B cell (primary cell): ENCODE measurements at regions not wholly inside any gene's neighbourhood (a gene's known extent, or its start where the extent isn't known, plus 50 kb on each side); places are given as distances from the start of the nearest gene placed in this dataset.

ENCODE experiments used
- ATAC-seq: fragments of 200-7000 bp; cut with Tn5 transposase; one replicate; pipeline ENCODE4 v1.10.0; 2021; ENCODE audit warnings: low read depth, mild to moderate bottlenecking, moderate number of reproducible peaks, moderate library complexity
- CTCF ChIA-PET: fragments of 350-600 bp; sonication (Branson Sonifier 250); formaldehyde crosslinking; loops from one replicate; lab custom pipeline; 2021; ENCODE audit warnings: antibody characterized with exemption, inconsistent platforms; lab: Charles Lee
- POLR2A ChIA-PET: fragments of 350-600 bp; sonication (Branson Sonifier 250); formaldehyde crosslinking; loops from one replicate; lab custom pipeline; 2021; ENCODE audit warnings: antibody characterized with exemption; lab: Charles Lee
- DNase-seq: peaks from one replicate; pipeline ENCODE4 v3.0.0; 2013
- H2AFZ ChIP-seq: 2 replicates; pipeline ENCODE4 v1.6.1; 2012; ENCODE audit warnings: mild to moderate bottlenecking, low read depth, low read length; ENCODE audit not compliant: insufficient read depth, poor library complexity, severe bottlenecking
- H3K27ac ChIP-seq, 2 donors: 1 replicate in 1 of 2; 2 replicates in 1 of 2; pipeline ENCODE4 v1.5.1; 2012 to 2013; ENCODE audit warnings: low read length in 2 of 2, mild to moderate bottlenecking in 2 of 2, moderate library complexity in 1 of 2
- H3K27me3 ChIP-seq, 4 experiments: fragments of 200-600 bp in 1 of 4; sonication (generic) in 1 of 4; replicated peaks in 1 of 4; 1 replicate in 2 of 4; 2 replicates in 2 of 4; pipeline versions ENCODE4 v1.6.1 to v1.7.0; 2013 to 2016; ENCODE audit warnings: low read length in 3 of 4, mild to moderate bottlenecking in 2 of 4, mixed read lengths in 1 of 4, moderate library complexity in 1 of 4; ENCODE audit not compliant: insufficient read depth in 4 of 4, control insufficient read depth in 3 of 4; ENCODE audit errors: control extremely low read depth in 1 of 4
- H3K36me3 ChIP-seq, 2 experiments: replicated peaks in 1 of 2; 1 replicate in 1 of 2; 2 replicates in 1 of 2; pipeline versions ENCODE4 v1.6.1 to v1.7.1; 2013; ENCODE audit warnings: low read length in 1 of 2; ENCODE audit not compliant: insufficient read depth in 2 of 2, control insufficient read depth in 1 of 2; ENCODE audit errors: control extremely low read depth in 1 of 2, extremely low read depth in 1 of 2
- H3K4me1 ChIP-seq, 2 donors: fragments of 200-600 bp in 1 of 2; sonication (generic) in 1 of 2; 1 replicate in 1 of 2; 2 replicates in 1 of 2; pipeline versions ENCODE4 v1.5.1 to v1.6.1; 2013 to 2017; ENCODE audit warnings: low read length in 2 of 2; ENCODE audit not compliant: control insufficient read depth in 2 of 2, insufficient read depth in 2 of 2
- H3K4me2 ChIP-seq: replicated peaks from 2 replicates; pipeline ENCODE3; 2012; ENCODE audit warnings: mild to moderate bottlenecking, low read depth, low read length; ENCODE audit not compliant: poor library complexity, severe bottlenecking
- H3K4me3 ChIP-seq, 5 experiments: fragments of 200-600 bp in 1 of 5; sonication (generic) in 1 of 5; 1 replicate in 3 of 5; 2 replicates in 2 of 5; pipeline versions ENCODE4 v1.5.1 to v1.7.0; 2011 to 2016; ENCODE audit warnings: low read length in 4 of 5, mild to moderate bottlenecking in 4 of 5, low read depth in 2 of 5, control low read depth in 1 of 5, moderate library complexity in 1 of 5; ENCODE audit not compliant: insufficient read depth in 1 of 5; ENCODE audit errors: control extremely low read depth in 1 of 5, extremely low read depth in 1 of 5
- H3K79me2 ChIP-seq: fragments of 200-600 bp; sonication (generic); one replicate; pipeline ENCODE4 v1.6.0; 2016; ENCODE audit warnings: low read length; ENCODE audit not compliant: control insufficient read depth, insufficient read depth
- H3K9ac ChIP-seq: fragments of 200-600 bp; sonication (generic); 2 replicates; pipeline ENCODE4 v1.6.1; 2017; ENCODE audit warnings: mild to moderate bottlenecking, low read length, moderate library complexity
- H3K9me3 ChIP-seq, 3 donors: one replicate each; pipeline versions ENCODE4 v1.6.1 to v1.7.1; 2013; ENCODE audit warnings: low read length in 2 of 3; ENCODE audit not compliant: control insufficient read depth in 2 of 3, insufficient read depth in 1 of 3; ENCODE audit errors: control extremely low read depth in 1 of 3
- H4K20me1 ChIP-seq: 2 replicates; pipeline ENCODE4 v1.6.0; 2012; ENCODE audit warnings: mild to moderate bottlenecking, low read length; ENCODE audit not compliant: insufficient read depth, control insufficient read depth, poor library complexity, severe bottlenecking
- H3K27ac Mint-ChIP-seq: one replicate; pipeline ENCODE4 v1.8.0; 2021; ENCODE audit warnings: mixed read lengths
- H3K27me3 Mint-ChIP-seq: one replicate; pipeline ENCODE4 v1.8.0; 2021; ENCODE audit warnings: mixed read lengths
- H3K4me1 Mint-ChIP-seq: one replicate; pipeline ENCODE4 v1.8.0; 2021; ENCODE audit warnings: mixed read lengths
- H3K4me3 Mint-ChIP-seq: one replicate; pipeline ENCODE4 v1.8.0; 2021; ENCODE audit warnings: mixed read lengths
- H3K9me3 Mint-ChIP-seq: one replicate; pipeline ENCODE4 v1.8.0; 2022; ENCODE audit warnings: mixed read lengths; ENCODE audit not compliant: insufficient read depth
- EZH2 ChIP-seq: IDR thresholded peaks from 2 replicates; pipeline ENCODE4 v1.6.1; 2012; ENCODE audit warnings: borderline replicate concordance, low read depth, mild to moderate bottlenecking, moderate library complexity, low read length; ENCODE audit not compliant: insufficient read depth, poor library complexity, severe bottlenecking
- WGBS: methylation state at CpG from one replicate; pipeline ENCODE4 v1.1.5; 2013; ENCODE audit warnings: missing lambda C conversion rate; ENCODE audit not compliant: insufficient coverage; 5-methylcytosine and 5-hydroxymethylcytosine counted together
- intact Hi-C: fragments of 100-400 bp; cut with micrococcal nuclease; formaldehyde crosslinking; loops from one replicate; pipeline ENCODE4 v1.10.0; 2022
- TF ChIP-seq, protein P1 (sequence below): fragments of 200-600 bp; IDR thresholded peaks from one replicate; pipeline ENCODE4 v1.8.0; 2022; ENCODE audit warnings: antibody characterized with exemption, mild to moderate bottlenecking

- H3K4me1 ChIP-seq = no peaks in the 10 kb centered on the region
- ATAC-seq = no peak
- no peak overlapping the region for H2AFZ ChIP-seq
- no peak for DNase-seq
- H4K20me1 ChIP-seq = no peaks in the 10 kb centered on the region
- Mint-ChIP-seq H3K27me3 (no peaks in the 10 kb centered on the region), H3K4me3 (no peak overlapping the region), H3K9me3 (peaks cover 3% of the 10 kb centered on the region), H3K4me1 (no peaks in the 10 kb centered on the region), H3K27ac (no peak overlapping the region)
- H3K4me2 ChIP-seq = no peak overlapping the region
- ChIA-PET POLR2A (no interaction called here), CTCF (no interaction called here)
- TF ChIP-seq, protein P1, sequence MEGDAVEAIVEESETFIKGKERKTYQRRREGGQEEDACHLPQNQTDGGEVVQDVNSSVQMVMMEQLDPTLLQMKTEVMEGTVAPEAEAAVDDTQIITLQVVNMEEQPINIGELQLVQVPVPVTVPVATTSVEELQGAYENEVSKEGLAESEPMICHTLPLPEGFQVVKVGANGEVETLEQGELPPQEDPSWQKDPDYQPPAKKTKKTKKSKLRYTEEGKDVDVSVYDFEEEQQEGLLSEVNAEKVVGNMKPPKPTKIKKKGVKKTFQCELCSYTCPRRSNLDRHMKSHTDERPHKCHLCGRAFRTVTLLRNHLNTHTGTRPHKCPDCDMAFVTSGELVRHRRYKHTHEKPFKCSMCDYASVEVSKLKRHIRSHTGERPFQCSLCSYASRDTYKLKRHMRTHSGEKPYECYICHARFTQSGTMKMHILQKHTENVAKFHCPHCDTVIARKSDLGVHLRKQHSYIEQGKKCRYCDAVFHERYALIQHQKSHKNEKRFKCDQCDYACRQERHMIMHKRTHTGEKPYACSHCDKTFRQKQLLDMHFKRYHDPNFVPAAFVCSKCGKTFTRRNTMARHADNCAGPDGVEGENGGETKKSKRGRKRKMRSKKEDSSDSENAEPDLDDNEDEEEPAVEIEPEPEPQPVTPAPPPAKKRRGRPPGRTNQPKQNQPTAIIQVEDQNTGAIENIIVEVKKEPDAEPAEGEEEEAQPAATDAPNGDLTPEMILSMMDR = no peak
- no peak for TF ChIP-seq EZH2
- H3K36me3 ChIP-seq = no peaks in the 10 kb centered on the region
- intact Hi-C loops = no loop called here
- H3K4me3 ChIP-seq = no peak overlapping the region
- WGBS = 91% methylated on average over 27 of the region's 28 CpGs
- H3K27me3 ChIP-seq = no peaks in the 10 kb centered on the region
- H3K9ac ChIP-seq = no peak overlapping the region
- peaks cover 0 to 13% (median 0%) of the 10 kb centered on the region in 3 donors for H3K9me3 ChIP-seq
- no peaks in the 10 kb centered on the region for H3K79me2 ChIP-seq
- no peak overlapping the region for H3K27ac ChIP-seq
These were observed 80.4 kb upstream of the MANEA start for GRCh38 chr6:95496769-95497426.

GRCh38 chr6:95501032-95501904 is 76.1 kb upstream of the MANEA start:
- H3K27ac ChIP-seq = no peak overlapping the region
- H3K27me3 ChIP-seq = no peaks in the 10 kb centered on the region
- ATAC-seq = no peak
- no peak overlapping the region for H3K4me3 Mint-ChIP-seq
- no peak overlapping the region for H3K9ac ChIP-seq
- no peaks in the 10 kb centered on the region for H3K4me1 Mint-ChIP-seq
- H3K27ac Mint-ChIP-seq = no peak overlapping the region
- H3K9me3 ChIP-seq = peaks cover 0 to 13% (median 12%) of the 10 kb centered on the region in 3 donors
- no peak for DNase-seq
- H3K27me3 Mint-ChIP-seq = no peaks in the 10 kb centered on the region
- no peaks in the 10 kb centered on the region for H3K36me3 ChIP-seq
- intact Hi-C loops = no loop called here
- peaks cover 8% of the 10 kb centered on the region for H3K9me3 Mint-ChIP-seq
- 81% methylated on average over 2 of the region's 4 CpGs for WGBS
- H3K4me1 ChIP-seq = no peaks in the 10 kb centered on the region
- POLR2A ChIA-PET = no interaction called here
- no peaks in the 10 kb centered on the region for H3K79me2 ChIP-seq
- TF ChIP-seq, protein P1 = no peak
- no peak for TF ChIP-seq EZH2
- CTCF ChIA-PET = no interaction called here
- no peaks in the 10 kb centered on the region for H4K20me1 ChIP-seq
- no peak overlapping the region for H3K4me2 ChIP-seq
- no peak overlapping the region for H2AFZ ChIP-seq
- no peak overlapping the region for H3K4me3 ChIP-seq
